ENCODE measurements at regions not wholly inside any gene's neighbourhood (a gene's known extent, or its start where the extent isn't known, plus 50 kb on each side); places are given as distances from the start of the nearest gene placed in this dataset.

DNA sequence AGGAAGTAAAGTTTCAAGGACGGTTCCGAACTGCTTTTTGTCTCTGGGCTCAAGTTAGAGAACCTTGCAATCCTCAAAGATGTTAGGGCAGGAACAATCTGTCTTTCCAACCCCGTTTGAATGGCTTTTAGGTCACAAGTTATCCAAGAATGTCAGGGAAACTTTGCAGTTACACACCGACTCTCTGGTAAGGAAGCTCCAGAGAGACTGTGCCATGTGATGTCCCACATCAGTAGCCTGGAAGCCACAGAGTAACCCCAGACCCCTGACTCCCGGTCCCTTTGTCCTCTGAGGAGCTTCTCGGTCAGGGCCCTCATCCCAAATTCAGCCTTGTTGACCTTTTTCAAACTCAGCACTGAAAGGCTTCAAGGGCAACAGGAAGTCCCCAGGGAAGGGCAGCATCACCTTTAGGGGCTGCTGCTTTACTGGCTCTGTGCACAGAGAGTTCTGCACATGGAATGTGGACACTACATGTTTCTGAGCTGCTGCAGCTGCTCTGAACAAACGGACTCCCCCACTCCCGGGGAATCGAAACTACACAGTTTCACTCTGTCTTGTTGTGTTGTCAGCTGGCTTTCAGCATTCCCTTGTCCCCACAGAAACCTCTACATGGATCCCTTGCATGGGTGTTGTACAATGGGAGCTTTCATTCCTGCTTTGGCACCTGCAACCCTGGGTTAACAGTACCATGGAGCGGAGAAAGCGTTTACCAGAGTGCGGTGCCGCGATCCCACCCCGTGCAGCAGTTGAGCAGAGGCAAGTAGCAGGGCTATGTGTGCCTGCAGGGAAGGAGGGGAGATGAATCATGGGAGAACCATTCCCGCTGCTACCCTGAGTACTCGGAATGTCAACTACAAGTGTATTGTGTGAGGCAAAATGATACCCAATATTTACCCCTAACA, 408.2 kb upstream of the THBS1 start (continued):
- TF ChIP-seq, protein P1, sequence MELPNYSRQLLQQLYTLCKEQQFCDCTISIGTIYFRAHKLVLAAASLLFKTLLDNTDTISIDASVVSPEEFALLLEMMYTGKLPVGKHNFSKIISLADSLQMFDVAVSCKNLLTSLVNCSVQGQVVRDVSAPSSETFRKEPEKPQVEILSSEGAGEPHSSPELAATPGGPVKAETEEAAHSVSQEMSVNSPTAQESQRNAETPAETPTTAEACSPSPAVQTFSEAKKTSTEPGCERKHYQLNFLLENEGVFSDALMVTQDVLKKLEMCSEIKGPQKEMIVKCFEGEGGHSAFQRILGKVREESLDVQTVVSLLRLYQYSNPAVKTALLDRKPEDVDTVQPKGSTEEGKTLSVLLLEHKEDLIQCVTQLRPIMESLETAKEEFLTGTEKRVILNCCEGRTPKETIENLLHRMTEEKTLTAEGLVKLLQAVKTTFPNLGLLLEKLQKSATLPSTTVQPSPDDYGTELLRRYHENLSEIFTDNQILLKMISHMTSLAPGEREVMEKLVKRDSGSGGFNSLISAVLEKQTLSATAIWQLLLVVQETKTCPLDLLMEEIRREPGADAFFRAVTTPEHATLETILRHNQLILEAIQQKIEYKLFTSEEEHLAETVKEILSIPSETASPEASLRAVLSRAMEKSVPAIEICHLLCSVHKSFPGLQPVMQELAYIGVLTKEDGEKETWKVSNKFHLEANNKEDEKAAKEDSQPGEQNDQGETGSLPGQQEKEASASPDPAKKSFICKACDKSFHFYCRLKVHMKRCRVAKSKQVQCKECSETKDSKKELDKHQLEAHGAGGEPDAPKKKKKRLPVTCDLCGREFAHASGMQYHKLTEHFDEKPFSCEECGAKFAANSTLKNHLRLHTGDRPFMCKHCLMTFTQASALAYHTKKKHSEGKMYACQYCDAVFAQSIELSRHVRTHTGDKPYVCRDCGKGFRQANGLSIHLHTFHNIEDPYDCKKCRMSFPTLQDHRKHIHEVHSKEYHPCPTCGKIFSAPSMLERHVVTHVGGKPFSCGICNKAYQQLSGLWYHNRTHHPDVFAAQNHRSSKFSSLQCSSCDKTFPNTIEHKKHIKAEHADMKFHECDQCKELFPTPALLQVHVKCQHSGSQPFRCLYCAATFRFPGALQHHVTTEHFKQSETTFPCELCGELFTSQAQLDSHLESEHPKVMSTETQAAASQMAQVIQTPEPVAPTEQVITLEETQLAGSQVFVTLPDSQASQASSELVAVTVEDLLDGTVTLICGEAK (IDR thresholded peaks at IDR 0.05), result no peak
- TF ChIP-seq, protein P1 (CRISPR knock-in tag; IDR thresholded peaks at IDR 0.05), result no peak
- TF ChIP-seq ZBTB14 (CRISPR knock-in tag; IDR thresholded peaks at IDR 0.05) (no peak), ZFP91 (CRISPR knock-in tag; IDR thresholded peaks at IDR 0.05; ENCODE audit: borderline replicate concordance) (peak; percentile 34; the same call in 1 of the 2 replicates), SIN3A (IDR thresholded peaks at IDR 0.05; ENCODE audit: borderline replicate concordance, low read depth, low read length) (no peak), MED1 (CRISPR knock-in tag; IDR thresholded peaks at IDR 0.05) (peak; percentile 20; the same call in 1 of the 2 replicates), MLXIP (CRISPR knock-in tag; IDR thresholded peaks at IDR 0.05; ENCODE audit: borderline replicate concordance) (no peak)
- TF ChIP-seq, protein P2, sequence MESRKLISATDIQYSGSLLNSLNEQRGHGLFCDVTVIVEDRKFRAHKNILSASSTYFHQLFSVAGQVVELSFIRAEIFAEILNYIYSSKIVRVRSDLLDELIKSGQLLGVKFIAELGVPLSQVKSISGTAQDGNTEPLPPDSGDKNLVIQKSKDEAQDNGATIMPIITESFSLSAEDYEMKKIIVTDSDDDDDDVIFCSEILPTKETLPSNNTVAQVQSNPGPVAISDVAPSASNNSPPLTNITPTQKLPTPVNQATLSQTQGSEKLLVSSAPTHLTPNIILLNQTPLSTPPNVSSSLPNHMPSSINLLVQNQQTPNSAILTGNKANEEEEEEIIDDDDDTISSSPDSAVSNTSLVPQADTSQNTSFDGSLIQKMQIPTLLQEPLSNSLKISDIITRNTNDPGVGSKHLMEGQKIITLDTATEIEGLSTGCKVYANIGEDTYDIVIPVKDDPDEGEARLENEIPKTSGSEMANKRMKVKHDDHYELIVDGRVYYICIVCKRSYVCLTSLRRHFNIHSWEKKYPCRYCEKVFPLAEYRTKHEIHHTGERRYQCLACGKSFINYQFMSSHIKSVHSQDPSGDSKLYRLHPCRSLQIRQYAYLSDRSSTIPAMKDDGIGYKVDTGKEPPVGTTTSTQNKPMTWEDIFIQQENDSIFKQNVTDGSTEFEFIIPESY (CRISPR knock-in tag; IDR thresholded peaks at IDR 0.05), result peak; percentile 82
